Umbilical cord (tissue), 1 donor: ENCODE measurements at regions not wholly inside any gene's neighbourhood (a gene's known extent, or its start where the extent isn't known, plus 50 kb on each side); places are given as distances from the start of the nearest gene placed in this dataset.
"Not testable (repeated sequence)": the region's sequence is repeated elsewhere in the genome, so short reads cannot be mapped to it uniquely, and the experiment has no call there.

ENCODE experiments used
- DNase-seq: peaks from one replicate; pipeline ENCODE4 v3.0.0-alpha.2; 2015; ENCODE audit warnings: low spot score

- no peak for DNase-seq
Observed at GRCh38 chr2:60251247-60251646, 302.2 kb downstream of the BCL11A start.

- no peak for DNase-seq
Observed at GRCh38 chr2:60249879-60250278, 303.6 kb downstream of the BCL11A start.

DNA sequence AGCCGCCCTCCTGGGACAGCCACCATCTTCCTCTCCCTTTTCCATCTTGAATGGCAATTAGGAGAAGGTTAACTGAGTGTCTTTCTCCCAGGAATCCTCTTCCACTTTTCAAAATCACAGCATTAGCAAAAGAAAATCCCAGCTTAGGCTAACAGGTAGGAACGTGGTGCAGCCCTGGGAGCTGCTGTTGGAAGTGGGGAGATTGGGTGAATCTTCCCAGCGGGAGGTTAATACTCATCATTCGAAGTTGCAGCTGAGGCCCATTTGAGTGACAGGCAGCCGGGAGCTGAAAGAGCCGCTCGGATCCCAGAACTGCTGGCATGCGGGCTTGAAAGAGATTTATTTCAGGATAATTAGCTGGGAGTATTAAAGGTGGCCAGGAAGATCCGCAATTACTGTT lies 306.0 kb downstream of the BCL11A start:
- no peak for DNase-seq

GRCh38 chr2:60246583-60246982 lies 306.9 kb downstream of the BCL11A start:
- DNase-seq: no peak

- DNase-seq: no peak
Observed at GRCh38 chr2:60234274-60234986, 319.0 kb downstream of the BCL11A start.

GRCh38 chr2:60230596-60230995 lies 322.9 kb downstream of the BCL11A start:
- DNase-seq: no peak

DNA sequence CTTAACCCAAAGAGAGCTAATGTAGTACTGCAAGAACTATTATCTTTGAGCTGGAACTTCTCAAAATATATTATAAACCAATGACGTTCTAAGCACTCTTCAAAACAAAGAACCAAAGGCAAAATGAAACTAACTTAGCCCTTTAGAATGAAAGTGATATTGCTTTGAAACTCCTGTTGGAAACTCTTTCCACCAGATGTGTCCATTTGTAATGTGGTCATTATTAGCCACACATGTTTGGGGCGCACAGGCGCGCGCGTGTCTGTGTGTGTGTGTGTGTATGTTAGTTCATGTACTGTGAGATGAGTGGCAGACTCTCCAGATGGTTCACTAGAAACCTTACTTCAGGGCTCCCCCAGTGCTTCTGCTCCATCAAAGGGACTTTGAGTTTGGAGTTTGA lies 323.4 kb downstream of the BCL11A start:
- no peak for DNase-seq

DNA sequence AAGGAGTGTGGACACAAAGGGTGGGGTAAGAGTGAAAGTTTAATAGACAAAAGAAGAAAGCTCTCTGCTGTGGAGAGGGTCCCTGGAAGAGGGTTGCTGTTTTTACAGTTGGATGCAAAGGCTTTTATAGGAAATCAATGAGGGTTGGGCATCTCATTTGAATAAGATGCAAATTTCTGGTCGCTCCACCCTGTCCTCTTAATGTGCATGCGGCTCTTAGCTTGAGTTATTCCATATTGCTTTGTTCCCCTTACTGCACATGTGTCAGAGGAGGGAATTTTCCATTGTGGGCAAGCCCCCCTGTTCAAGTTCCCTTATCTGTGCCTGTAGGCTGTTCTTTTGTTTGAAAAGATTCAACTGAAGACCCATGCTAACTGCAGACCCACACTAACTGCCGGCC lies 326.5 kb downstream of the BCL11A start:
- no peak for DNase-seq

GRCh38 chr2:60226191-60226590 lies 327.3 kb downstream of the BCL11A start:
- no peak for DNase-seq

DNA sequence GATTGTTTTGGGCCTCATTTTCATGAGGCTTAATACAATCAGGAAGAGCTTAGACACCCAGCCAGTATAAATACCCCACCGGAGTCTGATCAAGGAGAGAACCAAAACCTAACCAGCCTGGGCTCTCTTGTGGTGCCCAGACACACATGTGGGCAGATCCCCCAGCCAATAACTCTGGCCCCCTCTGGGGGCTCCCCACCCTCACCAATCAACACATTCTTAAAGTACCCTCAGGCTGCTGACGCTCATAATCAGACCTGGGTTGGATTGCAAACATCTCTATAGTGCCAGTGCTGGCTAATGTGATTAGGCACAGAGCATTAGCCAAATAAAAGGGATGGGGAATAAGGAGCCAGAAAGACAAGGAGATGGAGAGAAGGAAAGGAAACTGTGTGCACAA lies 329.6 kb downstream of the BCL11A start:
- no peak for DNase-seq

- DNase-seq: no peak
Observed at GRCh38 chr2:60221098-60221497, 332.4 kb downstream of the BCL11A start.

DNA sequence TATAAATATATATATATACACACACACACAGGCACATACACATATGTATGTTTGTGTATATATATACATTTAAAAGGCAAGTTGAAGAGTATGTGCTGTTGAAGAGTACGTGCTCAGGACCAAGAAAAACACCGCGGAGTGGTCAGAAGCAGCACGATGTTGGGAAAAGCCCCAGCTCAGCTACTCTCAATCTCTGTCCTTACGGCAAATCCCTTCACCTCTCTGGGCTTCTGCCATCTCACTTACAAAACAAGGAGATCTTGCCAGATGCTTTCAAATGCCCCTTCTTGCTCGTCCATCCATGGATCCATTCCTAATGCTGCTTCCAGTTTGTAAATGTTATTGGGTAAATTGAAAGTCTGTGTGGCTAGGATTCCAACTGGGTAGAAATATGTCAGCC lies 333.9 kb downstream of the BCL11A start:
- DNase-seq: no peak

DNA sequence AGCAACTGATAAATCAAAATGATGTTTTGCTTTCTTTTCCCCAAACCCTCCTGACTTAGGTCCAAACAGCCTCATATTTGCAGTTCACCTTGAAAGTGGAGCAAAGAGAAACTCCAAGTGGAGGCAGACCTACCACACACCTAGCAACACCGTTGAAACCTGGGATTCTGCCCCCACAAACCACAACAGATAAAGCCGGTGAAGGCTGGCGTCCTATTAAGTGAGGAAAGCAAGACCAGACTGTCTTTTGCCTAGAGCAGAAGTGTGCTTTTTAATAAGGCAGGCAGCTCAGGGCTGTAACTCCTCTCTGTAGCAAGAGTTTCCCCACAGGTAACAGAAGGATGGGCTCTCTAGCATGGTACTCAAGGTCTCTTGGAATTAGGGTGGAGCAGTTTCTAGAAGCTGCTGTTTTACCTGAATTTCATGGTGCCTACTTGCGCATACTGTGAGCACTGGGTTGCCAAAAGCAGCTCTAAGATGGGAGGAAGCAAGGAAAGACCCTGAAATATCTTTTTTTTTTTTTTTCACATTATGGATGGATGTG lies 336.9 kb downstream of the BCL11A start:
- DNase-seq: no peak

- DNase-seq: peak; percentile 9
Observed at GRCh38 chr2:60215386-60215901, 338.0 kb downstream of the BCL11A start.

DNA sequence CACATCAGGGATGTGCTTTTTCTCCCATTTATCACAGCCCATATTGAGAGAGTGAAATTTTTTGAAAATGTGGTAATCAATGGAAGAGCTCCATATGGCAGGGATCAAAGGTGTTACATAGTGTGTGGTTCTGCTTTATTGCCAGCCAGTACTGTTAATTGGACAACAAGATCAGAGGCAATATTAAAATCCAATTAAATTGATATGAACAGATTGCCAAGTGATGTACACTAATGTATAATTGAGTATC lies 338.9 kb downstream of the BCL11A start:
- no peak for DNase-seq

DNA sequence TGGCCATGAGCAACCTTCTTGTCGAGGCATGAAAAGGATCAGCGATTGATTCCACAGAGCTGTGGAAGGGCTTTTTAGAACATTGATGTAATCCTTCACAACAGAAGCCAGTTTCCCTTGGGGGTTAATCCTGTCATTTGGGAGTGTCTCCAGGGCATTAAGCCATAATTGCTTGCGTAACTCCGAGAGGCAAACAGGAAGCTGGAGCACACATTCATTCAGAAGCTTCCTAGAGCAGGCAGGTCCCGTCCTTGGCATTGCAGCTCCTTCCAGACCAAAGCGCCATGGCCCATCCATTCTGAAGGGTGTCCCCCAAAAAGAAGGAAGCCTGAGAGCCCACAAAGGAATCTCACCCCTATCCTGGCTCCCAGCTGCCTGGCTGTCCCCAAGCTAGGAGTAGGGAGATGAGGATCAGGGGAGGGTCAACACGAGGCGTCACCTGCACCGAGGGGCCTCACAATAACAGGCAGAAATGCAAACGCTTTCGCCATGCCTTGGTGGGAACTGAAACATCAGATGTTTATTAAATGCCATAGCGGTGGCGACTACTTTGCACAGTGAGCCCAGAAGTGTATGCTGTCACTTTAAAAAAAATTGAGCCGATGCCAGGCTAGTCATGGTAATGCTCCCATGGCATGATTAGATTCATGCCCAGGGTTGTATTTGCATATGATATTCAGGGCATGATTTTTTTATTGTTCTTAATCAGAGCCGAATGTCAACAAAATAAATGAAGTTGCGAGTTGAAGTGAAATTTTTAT lies 339.4 kb downstream of the BCL11A start:
- peak; percentile 36 for DNase-seq

DNA sequence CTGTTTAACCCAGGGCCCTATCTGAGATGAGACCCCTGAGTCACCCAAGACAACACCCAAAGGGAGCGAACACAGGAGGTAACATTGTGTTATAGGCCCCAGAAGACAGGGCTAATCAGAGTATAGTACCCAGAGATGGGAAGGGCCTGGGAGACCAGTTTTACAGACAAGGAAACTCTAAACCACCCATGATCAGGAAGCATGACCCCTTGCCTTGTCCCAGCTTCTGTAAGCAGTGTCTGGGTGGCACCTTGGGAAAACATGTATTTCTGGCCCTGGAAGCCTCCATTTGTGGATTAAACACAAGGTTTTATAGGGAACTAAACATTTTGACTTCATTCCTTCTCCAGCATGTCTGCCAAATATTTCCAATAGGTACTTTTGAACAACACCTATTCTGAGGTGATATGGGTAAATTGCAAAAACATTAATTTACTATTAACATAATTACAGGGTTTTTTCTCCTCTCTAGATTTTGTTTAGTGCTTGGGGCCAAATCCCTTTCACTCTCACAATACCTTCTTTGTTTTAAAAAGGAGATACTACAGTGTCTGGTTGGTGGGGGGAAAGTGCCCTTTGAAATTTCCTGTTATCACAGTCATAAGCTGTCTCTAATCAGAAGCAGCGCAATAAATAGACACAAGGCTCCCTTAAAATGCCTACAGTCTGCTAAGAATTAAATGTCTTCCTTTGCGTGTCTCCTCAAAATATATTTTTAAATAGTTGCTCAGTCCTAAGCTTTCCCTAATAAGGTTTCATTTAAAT lies 341.1 kb downstream of the BCL11A start:
- DNase-seq: no peak

DNA sequence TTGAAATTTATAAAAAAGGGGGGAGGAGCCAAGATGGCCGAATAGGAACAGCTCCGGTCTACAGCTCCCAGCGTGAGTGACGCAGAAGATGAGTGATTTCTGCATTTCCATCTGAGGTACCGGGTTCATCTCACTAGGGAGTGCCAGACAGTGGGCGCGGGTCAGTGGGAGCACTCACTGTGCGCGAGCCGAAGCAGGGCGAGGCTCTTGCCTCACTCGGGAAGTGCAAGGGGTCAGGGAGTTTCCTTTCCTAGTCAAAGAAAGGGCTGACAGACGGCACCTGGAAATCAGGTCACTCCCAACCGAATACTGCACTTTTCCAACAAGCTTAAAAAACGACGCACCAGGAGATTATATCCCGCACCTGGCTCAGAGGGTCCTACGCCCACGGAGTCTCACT lies 364.4 kb downstream of the BCL11A start:
- not testable (repeated sequence) for DNase-seq

- DNase-seq: no peak
Observed at GRCh38 chr2:60175290-60175689, 378.2 kb downstream of the BCL11A start.

DNA sequence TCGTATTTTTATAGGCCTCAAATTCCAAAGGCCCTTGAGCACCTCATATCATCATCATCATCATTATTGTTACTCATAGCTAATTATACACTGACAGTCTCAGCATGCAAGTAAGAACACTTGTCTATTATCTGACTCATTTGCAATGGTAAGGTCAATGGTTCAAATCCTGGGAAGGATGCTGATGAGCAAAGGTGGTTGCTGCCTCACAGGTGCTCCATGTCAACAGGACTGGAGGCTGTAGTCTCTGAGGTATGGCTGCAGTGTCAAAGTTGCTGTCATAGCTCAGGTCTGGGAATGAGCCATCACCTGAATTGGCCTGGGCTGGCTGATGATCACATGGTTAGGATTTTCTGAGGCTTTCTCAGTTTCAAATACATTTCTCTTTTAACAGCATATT lies 379.3 kb downstream of the BCL11A start:
- DNase-seq: no peak

DNA sequence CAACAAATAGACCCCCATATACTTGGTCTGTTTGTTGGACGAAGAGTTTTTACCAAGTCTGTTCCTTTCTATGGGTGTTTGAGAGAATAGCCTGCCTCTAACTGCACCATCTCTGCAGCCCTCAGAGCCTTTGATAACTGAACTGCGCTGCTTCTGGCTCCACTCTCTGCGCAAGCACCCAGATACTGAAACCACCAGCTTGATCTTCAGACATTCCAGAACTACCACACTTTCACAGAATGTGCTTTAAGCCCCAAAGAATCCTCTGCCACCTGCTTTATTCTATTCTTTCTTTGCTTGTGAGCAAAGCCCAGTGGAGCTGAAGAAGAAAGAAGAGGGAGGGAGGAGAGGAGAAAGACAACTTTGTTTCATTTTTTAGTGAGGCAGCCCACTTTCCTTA lies 380.7 kb downstream of the BCL11A start:
- no peak for DNase-seq

- DNase-seq: no peak
Observed at GRCh38 chr2:60170272-60170671, 383.2 kb downstream of the BCL11A start.
